Transverse colon (tissue), 3 donors: ENCODE measurements at regions not wholly inside any gene's neighbourhood (a gene's known extent, or its start where the extent isn't known, plus 50 kb on each side); places are given as distances from the start of the nearest gene placed in this dataset.

ENCODE experiments used
- POLR2A ChIP-seq: fragments of 450-650 bp; IDR thresholded peaks from one replicate; pipeline ENCODE4 v1.6.1; 2016; ENCODE audit warnings: antibody characterized with exemption, mild to moderate bottlenecking, moderate library complexity
- TF ChIP-seq, protein P1 (sequence below), 5 experiments: fragments of 200-600 bp in 3 of 5; fragments of 450-650 bp in 2 of 5; sonication (generic) in 3 of 5; IDR thresholded peaks; 1 replicate in 2 of 5; 2 replicates in 3 of 5; pipeline ENCODE4 v1.5.1; 2016 to 2017; ENCODE audit warnings: antibody characterized with exemption in 5 of 5, inconsistent platforms in 3 of 5, mild to moderate bottlenecking in 2 of 5, moderate library complexity in 1 of 5

GRCh38 chr22:49260681-49261580, 566.7 kb downstream of the BRD1 start:
- TF ChIP-seq, protein P1, sequence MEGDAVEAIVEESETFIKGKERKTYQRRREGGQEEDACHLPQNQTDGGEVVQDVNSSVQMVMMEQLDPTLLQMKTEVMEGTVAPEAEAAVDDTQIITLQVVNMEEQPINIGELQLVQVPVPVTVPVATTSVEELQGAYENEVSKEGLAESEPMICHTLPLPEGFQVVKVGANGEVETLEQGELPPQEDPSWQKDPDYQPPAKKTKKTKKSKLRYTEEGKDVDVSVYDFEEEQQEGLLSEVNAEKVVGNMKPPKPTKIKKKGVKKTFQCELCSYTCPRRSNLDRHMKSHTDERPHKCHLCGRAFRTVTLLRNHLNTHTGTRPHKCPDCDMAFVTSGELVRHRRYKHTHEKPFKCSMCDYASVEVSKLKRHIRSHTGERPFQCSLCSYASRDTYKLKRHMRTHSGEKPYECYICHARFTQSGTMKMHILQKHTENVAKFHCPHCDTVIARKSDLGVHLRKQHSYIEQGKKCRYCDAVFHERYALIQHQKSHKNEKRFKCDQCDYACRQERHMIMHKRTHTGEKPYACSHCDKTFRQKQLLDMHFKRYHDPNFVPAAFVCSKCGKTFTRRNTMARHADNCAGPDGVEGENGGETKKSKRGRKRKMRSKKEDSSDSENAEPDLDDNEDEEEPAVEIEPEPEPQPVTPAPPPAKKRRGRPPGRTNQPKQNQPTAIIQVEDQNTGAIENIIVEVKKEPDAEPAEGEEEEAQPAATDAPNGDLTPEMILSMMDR (IDR thresholded peaks at IDR 0.05): no peak
- no peak for TF ChIP-seq POLR2A
